Lower leg skin (tissue), 3 donors: ENCODE measurements at regions not wholly inside any gene's neighbourhood (a gene's known extent, or its start where the extent isn't known, plus 50 kb on each side); places are given as distances from the start of the nearest gene placed in this dataset.

Source experiments
- CTCF ChIP-seq, 3 donors: fragments of 450-650 bp; IDR thresholded peaks; one replicate each; pipeline ENCODE4 v1.5.1; 2016; ENCODE audit warnings: antibody characterized with exemption in 3 of 3, mild to moderate bottlenecking in 3 of 3, moderate library complexity in 2 of 3
- POLR2A ChIP-seq, 2 donors: fragments of 450-650 bp; IDR thresholded peaks; one replicate each; pipeline ENCODE4 v1.6.1; 2016 to 2017; ENCODE audit warnings: antibody characterized with exemption in 2 of 2, mild to moderate bottlenecking in 1 of 2, moderate library complexity in 1 of 2

DNA sequence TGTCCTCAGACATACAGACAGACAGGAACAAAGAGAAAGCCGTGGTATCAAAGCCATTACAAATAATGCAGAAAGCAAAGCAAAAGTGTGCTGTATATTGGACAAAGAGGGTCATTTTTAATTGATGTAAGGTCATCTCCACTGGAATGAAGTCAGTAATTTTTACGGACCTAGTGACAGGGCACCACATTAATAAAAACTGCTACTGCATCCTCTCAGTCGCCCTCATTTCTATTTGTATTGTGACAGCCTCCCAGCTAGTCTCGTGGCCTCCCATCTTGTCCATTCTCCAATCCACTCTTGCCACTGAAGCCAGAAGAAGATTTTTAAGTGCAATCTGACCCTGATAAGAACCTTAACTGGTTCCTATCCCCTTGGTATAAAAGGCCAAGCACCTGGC, 132.4 kb downstream of the NUAK1 start:
- TF ChIP-seq CTCF (IDR thresholded peaks at IDR 0.05) (no peak), POLR2A (IDR thresholded peaks at IDR 0.05) (no peak)
